Loucy (cell line): ENCODE measurements at regions not wholly inside any gene's neighbourhood (a gene's known extent, or its start where the extent isn't known, plus 50 kb on each side); places are given as distances from the start of the nearest gene placed in this dataset.

Experiments used
- EZH2phosphoT487 ChIP-seq: fragments of 200-600 bp; IDR thresholded peaks from 2 replicates; pipeline ENCODE4 v1.6.1; 2018; ENCODE audit warnings: antibody characterized with exemption, mild to moderate bottlenecking, moderate library complexity, borderline replicate concordance
- TF ChIP-seq, protein P1 (sequence below): fragments of 200-600 bp; sonication (generic); conservative IDR thresholded peaks from 2 replicates; pipeline ENCODE4 v1.5.1; 2014; ENCODE audit warnings: mild to moderate bottlenecking, antibody characterized with exemption, low read length

DNA sequence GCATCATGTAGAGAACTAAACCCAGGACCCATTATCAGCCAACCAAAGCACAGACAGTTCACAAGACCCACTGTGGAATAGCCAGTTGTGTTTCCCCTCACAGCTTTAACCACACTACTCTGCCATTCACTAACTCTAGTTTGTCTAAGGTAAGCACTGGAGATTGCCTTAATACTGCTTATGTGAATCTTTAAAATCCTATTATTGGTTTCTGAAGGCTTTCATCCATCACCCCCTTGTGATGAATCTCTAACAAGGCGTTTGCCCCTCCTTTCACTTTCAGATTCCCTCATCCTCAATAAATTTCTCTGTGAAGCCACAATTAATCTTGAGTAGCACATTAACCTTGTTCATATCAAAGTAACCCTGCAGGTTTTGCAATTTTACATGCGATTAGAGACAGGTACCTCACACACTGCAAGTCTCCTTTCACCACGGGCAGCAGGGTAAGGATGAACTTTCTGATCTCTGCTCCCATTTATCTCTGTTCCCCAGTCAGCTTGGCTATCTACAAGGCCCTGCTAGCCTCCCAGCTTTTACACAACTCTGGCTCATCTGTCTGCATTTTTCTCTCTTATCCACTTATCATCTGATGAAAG is 785.6 kb downstream of the REEP3 start:
- TF ChIP-seq, protein P1, sequence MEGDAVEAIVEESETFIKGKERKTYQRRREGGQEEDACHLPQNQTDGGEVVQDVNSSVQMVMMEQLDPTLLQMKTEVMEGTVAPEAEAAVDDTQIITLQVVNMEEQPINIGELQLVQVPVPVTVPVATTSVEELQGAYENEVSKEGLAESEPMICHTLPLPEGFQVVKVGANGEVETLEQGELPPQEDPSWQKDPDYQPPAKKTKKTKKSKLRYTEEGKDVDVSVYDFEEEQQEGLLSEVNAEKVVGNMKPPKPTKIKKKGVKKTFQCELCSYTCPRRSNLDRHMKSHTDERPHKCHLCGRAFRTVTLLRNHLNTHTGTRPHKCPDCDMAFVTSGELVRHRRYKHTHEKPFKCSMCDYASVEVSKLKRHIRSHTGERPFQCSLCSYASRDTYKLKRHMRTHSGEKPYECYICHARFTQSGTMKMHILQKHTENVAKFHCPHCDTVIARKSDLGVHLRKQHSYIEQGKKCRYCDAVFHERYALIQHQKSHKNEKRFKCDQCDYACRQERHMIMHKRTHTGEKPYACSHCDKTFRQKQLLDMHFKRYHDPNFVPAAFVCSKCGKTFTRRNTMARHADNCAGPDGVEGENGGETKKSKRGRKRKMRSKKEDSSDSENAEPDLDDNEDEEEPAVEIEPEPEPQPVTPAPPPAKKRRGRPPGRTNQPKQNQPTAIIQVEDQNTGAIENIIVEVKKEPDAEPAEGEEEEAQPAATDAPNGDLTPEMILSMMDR: no peak
- no peak for TF ChIP-seq EZH2phosphoT487
